GM10266 (cell line): ENCODE measurements at regions not wholly inside any gene's neighbourhood (a gene's known extent, or its start where the extent isn't known, plus 50 kb on each side); places are given as distances from the start of the nearest gene placed in this dataset.

Source experiments
- DNase-seq: peaks from one replicate; pipeline ENCODE4 v3.0.0; 2012; ENCODE audit errors: extremely low spot score
- TF ChIP-seq, protein P1 (sequence below): IDR thresholded peaks from 2 replicates; pipeline ENCODE4 v1.5.1; 2012; ENCODE audit warnings: mild to moderate bottlenecking, low read depth; ENCODE audit not compliant: control insufficient read depth, insufficient read depth; ENCODE audit errors: missing control alignments

DNA sequence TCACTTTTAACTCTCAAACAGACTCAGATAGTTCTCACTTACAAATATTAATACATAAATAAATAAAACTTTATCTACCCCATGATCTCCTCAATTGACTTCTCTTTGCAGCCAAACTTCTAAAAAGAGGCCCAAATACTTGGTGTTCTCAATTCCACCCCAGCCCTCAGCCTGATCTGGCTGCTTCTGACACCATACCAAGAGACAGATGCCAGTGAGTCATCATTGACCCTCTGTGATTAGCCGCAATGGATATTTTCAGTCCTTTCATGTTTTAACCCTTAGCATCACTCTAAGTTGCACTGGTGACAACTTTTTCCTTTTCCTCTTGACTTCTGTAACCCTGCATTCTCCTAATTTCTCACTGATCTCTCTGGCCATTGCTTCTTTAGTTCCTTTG lies 184.1 kb upstream of the ARHGAP20 start:
- TF ChIP-seq, protein P1, sequence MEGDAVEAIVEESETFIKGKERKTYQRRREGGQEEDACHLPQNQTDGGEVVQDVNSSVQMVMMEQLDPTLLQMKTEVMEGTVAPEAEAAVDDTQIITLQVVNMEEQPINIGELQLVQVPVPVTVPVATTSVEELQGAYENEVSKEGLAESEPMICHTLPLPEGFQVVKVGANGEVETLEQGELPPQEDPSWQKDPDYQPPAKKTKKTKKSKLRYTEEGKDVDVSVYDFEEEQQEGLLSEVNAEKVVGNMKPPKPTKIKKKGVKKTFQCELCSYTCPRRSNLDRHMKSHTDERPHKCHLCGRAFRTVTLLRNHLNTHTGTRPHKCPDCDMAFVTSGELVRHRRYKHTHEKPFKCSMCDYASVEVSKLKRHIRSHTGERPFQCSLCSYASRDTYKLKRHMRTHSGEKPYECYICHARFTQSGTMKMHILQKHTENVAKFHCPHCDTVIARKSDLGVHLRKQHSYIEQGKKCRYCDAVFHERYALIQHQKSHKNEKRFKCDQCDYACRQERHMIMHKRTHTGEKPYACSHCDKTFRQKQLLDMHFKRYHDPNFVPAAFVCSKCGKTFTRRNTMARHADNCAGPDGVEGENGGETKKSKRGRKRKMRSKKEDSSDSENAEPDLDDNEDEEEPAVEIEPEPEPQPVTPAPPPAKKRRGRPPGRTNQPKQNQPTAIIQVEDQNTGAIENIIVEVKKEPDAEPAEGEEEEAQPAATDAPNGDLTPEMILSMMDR, result no peak
- no peak for DNase-seq

DNA sequence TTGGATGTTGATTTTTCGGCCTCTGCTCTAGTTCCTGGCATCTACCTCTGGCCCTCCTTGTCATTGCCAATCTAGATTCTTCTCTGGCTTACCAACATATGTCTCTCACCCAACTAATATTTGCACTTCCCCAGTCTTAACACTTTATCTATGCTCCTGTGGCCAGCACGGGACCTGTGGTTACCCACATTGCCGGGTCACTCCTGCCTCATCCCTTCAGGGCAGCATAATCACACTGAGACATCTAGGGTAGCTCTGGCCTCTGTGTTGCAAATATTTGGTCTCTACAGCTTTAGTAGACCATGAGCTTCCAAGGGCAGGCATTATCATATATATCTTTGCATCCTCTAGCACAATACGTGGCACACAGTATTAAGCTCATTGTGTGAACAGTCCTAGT lies 182.0 kb upstream of the ARHGAP20 start:
- DNase-seq, result no peak
- TF ChIP-seq, protein P1, result no peak

DNA sequence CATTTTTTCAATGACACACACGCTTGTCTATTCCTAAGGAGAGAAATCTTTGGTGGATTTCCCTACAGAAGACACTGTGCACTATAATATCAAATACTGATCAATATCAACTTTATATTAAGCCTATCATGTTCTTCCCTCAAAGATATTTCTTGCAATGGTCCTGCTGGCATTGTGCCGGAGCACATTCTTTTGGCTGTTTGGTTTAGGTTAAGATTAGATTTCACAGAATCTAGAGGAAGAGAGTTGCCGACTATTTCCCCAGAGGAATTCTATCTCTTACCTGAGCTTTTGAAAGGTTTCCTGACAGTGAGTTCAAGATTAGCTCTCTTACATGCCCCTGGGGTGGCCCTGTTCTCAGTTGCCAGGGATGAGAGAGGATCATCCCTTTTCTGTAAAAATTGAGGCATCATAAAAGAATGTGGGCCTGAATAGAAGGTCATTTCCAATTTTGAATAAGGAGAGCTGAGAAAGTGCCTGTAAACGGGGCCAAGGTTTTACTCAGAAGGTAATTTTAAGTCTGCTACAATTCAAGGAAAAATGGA lies 180.6 kb upstream of the ARHGAP20 start:
- DNase-seq, result no peak

DNA sequence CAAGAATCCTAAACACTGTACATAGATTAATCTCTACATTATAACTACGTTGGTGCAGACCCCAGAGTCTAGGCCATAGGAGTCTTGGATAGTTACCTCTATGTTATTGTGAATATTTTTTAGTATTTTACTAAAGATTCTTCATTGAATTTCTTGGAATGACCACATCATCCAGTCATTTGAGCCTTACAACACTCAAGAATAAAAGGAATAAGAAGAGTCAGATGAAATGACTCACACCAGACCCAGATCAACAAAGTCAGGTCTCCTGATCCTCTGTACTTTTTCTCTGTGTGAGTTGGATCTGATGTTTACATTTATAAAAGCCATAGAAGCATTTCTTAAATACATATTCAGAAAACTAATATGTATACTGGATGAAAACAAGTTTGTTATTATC lies 179.2 kb upstream of the ARHGAP20 start:
- DNase-seq, result no peak
- TF ChIP-seq, protein P1, result no peak

More for the DNA sequence above, 180.6 kb upstream of the ARHGAP20 start:
- TF ChIP-seq, protein P1, result no peak

DNA sequence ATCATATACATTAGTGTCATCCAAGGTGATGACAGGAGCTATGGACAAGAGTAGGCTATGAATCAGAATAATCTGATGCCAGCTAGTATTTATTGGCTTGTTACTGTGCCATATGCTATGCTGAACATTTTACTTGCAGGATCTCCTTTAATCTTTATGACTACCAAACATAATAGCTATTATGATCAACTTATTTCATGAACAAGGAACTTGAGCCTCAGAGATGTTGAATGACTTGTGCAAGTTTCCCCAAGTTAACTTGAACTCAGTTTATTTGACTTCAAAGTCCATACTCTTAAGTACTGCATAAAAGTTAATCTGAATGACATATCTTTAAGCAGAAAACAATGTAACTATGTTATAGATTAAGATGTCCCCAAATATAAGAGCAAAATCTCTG lies 178.8 kb upstream of the ARHGAP20 start:
- no peak for DNase-seq

DNA sequence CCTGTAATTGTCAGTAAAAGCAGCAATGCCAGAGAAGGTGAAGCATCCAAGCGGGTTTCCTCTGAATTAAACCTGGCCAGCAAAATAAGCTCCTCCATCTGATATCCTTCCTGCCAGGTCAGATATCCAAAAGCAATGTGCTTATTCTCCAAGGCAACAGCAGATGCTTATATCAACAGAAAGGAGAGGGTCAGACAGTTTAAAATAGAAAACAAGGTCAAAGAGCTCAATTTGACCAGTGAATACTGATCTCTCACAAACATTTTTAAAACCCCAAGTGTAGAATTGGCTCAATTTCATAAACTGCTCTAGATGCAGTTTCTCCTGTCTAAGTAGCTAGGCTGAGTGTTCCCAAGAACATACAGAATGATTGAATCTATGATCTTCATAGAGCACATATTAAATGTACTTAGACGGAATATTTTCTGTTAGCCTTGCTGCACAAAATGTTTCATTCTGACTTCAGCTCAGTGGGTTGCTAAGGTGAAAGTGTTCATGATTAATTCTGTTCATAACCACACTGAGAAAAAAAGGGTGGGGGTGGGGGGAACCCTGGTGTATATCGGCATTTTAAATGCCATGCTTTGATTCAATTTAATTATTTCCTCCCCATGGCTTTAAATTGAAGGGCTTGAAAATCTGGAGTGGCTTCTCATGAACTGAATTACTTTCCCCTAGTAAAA lies 174.2 kb upstream of the ARHGAP20 start:
- DNase-seq, result no peak
- TF ChIP-seq, protein P1, result no peak

More for the DNA sequence above, 178.8 kb upstream of the ARHGAP20 start:
- TF ChIP-seq, protein P1, result no peak

DNA sequence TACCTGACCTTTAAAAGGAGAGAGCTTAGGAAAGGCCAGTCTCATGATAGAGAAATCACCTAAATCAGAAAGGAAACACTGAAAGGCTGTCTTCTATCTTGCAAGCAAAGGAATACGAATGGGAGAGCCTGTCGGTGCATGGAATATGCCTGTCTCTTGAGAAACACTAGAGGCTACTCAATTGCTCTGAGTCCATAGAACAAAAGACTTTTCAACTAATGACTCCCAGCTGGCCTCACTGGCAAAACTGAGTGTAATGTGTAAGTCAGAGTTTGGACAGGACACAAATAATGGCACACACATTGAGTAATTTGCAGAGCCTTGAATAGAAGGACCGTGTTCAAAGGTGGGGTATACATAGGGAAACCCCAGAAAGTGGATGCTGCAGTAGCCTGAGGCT lies 171.0 kb upstream of the ARHGAP20 start:
- TF ChIP-seq, protein P1, result no peak
- DNase-seq, result no peak
